ENCODE measurements at regions not wholly inside any gene's neighbourhood (a gene's known extent, or its start where the extent isn't known, plus 50 kb on each side); places are given as distances from the start of the nearest gene placed in this dataset.

- no peak overlapping the region for H3K4me3 ChIP-seq (replicated peaks in 1 of 3)
- H3K36me3 ChIP-seq: no peaks in the 10 kb centered on the region
- WGBS, 2 donors: 94 to 96% methylated on average over 1 of the region's 1 CpG
- DNase-seq: no peak
- H3K9me3 ChIP-seq: no peaks in the 10 kb centered on the region
- TF ChIP-seq POLR2A (IDR thresholded peaks at IDR 0.05) (no peak), CTCF (IDR thresholded peaks at IDR 0.05) (no peak)
- no peak overlapping the region for H3K27ac ChIP-seq
- no peaks in the 10 kb centered on the region for H3K4me1 ChIP-seq
- H3K27me3 ChIP-seq: no peaks in the 10 kb centered on the region
- intact Hi-C loops (cut with DNase I): no loop called here
Observed at GRCh38 chr7:16106300-16106699, 315.0 kb downstream of the CRPPA start.

- DNase-seq: no peak
- intact Hi-C loops (cut with DNase I): no loop called here
- Histone ChIP-seq H3K27ac (no peak overlapping the region), H3K9me3 (no peaks in the 10 kb centered on the region), H3K36me3 (no peaks in the 10 kb centered on the region), H3K4me1 (no peaks in the 10 kb centered on the region), H3K27me3 (no peaks in the 10 kb centered on the region), H3K4me3 (replicated peaks in 1 of 3) (no peak overlapping the region)
- TF ChIP-seq POLR2A (IDR thresholded peaks at IDR 0.05): no peak
- TF ChIP-seq CTCF (IDR thresholded peaks at IDR 0.05): no peak
- WGBS, 2 donors: 93 to 94% methylated on average over 2 of the region's 2 CpGs
Observed at GRCh38 chr7:16099302-16099849, 322.0 kb downstream of the CRPPA start.

- WGBS, 2 donors: 60 to 76% methylated on average over 5 of the region's 5 CpGs
- no peak for DNase-seq
- H3K27ac ChIP-seq: no peak overlapping the region
- no peaks in the 10 kb centered on the region for H3K9me3 ChIP-seq
- H3K27me3 ChIP-seq: no peaks in the 10 kb centered on the region
- peak in 2 of 6 experiments; percentile 19 to 41 for TF ChIP-seq CTCF (IDR thresholded peaks at IDR 0.05)
- no peak for TF ChIP-seq POLR2A (IDR thresholded peaks at IDR 0.05)
- H3K36me3 ChIP-seq: no peaks in the 10 kb centered on the region
- H3K4me3 ChIP-seq (replicated peaks in 1 of 3): no peak overlapping the region
- intact Hi-C loops (cut with DNase I): no loop called here
- H3K4me1 ChIP-seq: no peaks in the 10 kb centered on the region
Observed at GRCh38 chr7:16098585-16099179, 322.7 kb downstream of the CRPPA start.

- Histone ChIP-seq H3K9me3 (no peaks in the 10 kb centered on the region), H3K4me1 (no peaks in the 10 kb centered on the region), H3K36me3 (no peaks in the 10 kb centered on the region), H3K4me3 (replicated peaks in 1 of 3) (no peak overlapping the region), H3K27me3 (no peaks in the 10 kb centered on the region), H3K27ac (no peak overlapping the region)
- intact Hi-C loops (cut with DNase I): no loop called here
- no peak for TF ChIP-seq CTCF (IDR thresholded peaks at IDR 0.05)
- no peak for TF ChIP-seq POLR2A (IDR thresholded peaks at IDR 0.05)
- no peak for DNase-seq
Observed at GRCh38 chr7:16098058-16098457, 323.3 kb downstream of the CRPPA start.

GRCh38 chr7:16095171-16095950 lies 326.0 kb downstream of the CRPPA start:
- intact Hi-C loops (cut with DNase I): no loop called here
- WGBS, 2 donors: 60% methylated on average over 3 of the region's 3 CpGs
- Histone ChIP-seq H3K36me3 (no peaks in the 10 kb centered on the region), H3K4me1 (no peaks in the 10 kb centered on the region), H3K9me3 (no peaks in the 10 kb centered on the region), H3K4me3 (replicated peaks in 1 of 3) (no peak overlapping the region), H3K27ac (no peak overlapping the region), H3K27me3 (no peaks in the 10 kb centered on the region)
- DNase-seq: no peak
- no peak for TF ChIP-seq POLR2A (IDR thresholded peaks at IDR 0.05)

Data from thyroid gland (tissue), 4 donors.